Stimulated activated naive CD8-positive, alpha-beta T cell treated with anti-CD3 and anti-CD28 coated beads, Interleukin-15, Interleukin-2, amounts not matched to agents 100 ng/mL and 50 ng/mL, for 24 hours (primary cell): ENCODE measurements at regions not wholly inside any gene's neighbourhood (a gene's known extent, or its start where the extent isn't known, plus 50 kb on each side); places are given as distances from the start of the nearest gene placed in this dataset.

Experiments
- H3K27ac Mint-ChIP-seq: one replicate; pipeline ENCODE4 v1.8.0; 2021; ENCODE audit warnings: mild to moderate bottlenecking, mixed read lengths
- H3K27me3 Mint-ChIP-seq: one replicate; pipeline ENCODE4 v1.8.0; 2021; ENCODE audit warnings: mixed read lengths
- H3K36me3 Mint-ChIP-seq: one replicate; pipeline ENCODE4 v1.8.0; 2021; ENCODE audit warnings: low read depth, mixed read lengths
- H3K4me1 Mint-ChIP-seq: one replicate; pipeline ENCODE4 v1.8.0; 2021; ENCODE audit warnings: low read depth, mixed read lengths
- H3K4me3 Mint-ChIP-seq: one replicate; pipeline ENCODE4 v1.8.0; 2021; ENCODE audit warnings: mild to moderate bottlenecking, mixed read lengths
- H3K9me3 Mint-ChIP-seq: one replicate; pipeline ENCODE4 v1.8.0; 2021; ENCODE audit warnings: mixed read lengths

DNA sequence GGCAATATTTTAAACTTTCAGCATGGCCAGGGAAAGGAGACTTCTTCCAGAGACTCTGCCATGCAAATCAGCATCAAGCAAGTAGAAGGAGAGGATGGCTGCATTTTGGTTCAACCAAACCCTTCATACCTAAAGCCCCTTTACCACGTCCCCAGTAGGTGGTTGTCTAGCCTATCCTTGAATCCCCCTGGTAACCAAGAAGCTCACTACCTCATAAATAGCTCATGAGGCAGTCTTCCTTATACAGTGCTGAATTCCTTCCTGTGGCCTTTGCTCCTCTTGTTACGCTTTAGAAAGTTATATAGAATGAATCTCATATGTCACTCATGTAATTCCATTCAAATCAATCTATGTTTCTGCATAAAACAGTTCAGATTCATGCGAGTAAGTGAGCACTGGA lies 289.5 kb upstream of the SLC30A5 start:
- Mint-ChIP-seq H3K4me3 (no peak overlapping the region), H3K36me3 (no peaks in the 10 kb centered on the region), H3K27me3 (no peaks in the 10 kb centered on the region), H3K4me1 (no peaks in the 10 kb centered on the region), H3K27ac (no peak overlapping the region), H3K9me3 (peaks cover 5% of the 10 kb centered on the region)

- Mint-ChIP-seq H3K27me3 (no peaks in the 10 kb centered on the region), H3K4me3 (no peak overlapping the region), H3K27ac (no peak overlapping the region), H3K4me1 (no peaks in the 10 kb centered on the region), H3K36me3 (no peaks in the 10 kb centered on the region), H3K9me3 (peaks cover 5% of the 10 kb centered on the region)
Observed at GRCh38 chr5:68805444-68805843, 288.4 kb upstream of the SLC30A5 start.

- Mint-ChIP-seq H3K36me3 (no peaks in the 10 kb centered on the region), H3K27me3 (peaks cover 6% of the 10 kb centered on the region)
Observed at GRCh38 chr5:68817632-68818031, 276.2 kb upstream of the SLC30A5 start.

GRCh38 chr5:68818057-68818695 lies 275.6 kb upstream of the SLC30A5 start:
- Mint-ChIP-seq H3K4me3 (no peak overlapping the region), H3K9me3 (no peaks in the 10 kb centered on the region), H3K27me3 (peaks cover 3% of the 10 kb centered on the region), H3K4me1 (no peaks in the 10 kb centered on the region), H3K36me3 (no peaks in the 10 kb centered on the region), H3K27ac (no peak overlapping the region)

More at GRCh38 chr5:68817632-68818031, 276.2 kb upstream of the SLC30A5 start:
- Mint-ChIP-seq H3K9me3 (no peaks in the 10 kb centered on the region), H3K4me1 (no peaks in the 10 kb centered on the region), H3K27ac (no peak overlapping the region), H3K4me3 (no peak overlapping the region)

DNA sequence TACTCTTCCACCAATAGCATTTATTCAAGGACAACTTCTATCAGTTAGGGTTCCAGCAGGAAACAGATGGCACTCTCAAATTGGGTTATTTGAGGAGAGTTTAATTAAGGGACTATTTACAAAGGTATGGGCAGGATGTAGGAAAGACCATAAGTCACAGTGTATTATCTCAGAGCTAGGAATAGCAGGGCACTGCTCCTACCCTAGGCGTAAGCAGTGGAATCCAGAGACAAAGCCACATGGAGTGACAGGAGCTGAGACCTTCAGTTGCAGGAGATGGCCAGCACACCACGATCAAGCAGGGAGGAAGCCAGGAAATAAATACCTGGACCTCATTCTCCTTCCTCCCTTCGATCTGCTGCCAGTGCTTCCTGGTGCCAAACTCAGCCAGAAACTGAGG lies 274.9 kb upstream of the SLC30A5 start:
- no peak overlapping the region for H3K4me3 Mint-ChIP-seq
- H3K36me3 Mint-ChIP-seq, result no peaks in the 10 kb centered on the region
- peaks cover 6% of the 10 kb centered on the region for H3K27me3 Mint-ChIP-seq
- no peaks in the 10 kb centered on the region for H3K4me1 Mint-ChIP-seq
- H3K27ac Mint-ChIP-seq, result no peak overlapping the region
- no peaks in the 10 kb centered on the region for H3K9me3 Mint-ChIP-seq

GRCh38 chr5:68821056-68821455 lies 272.8 kb upstream of the SLC30A5 start:
- Mint-ChIP-seq H3K27ac (no peak overlapping the region), H3K27me3 (peaks cover 10% of the 10 kb centered on the region), H3K4me3 (no peak overlapping the region), H3K9me3 (no peaks in the 10 kb centered on the region), H3K36me3 (no peaks in the 10 kb centered on the region), H3K4me1 (no peaks in the 10 kb centered on the region)

- H3K27me3 Mint-ChIP-seq, result peaks cover 10% of the 10 kb centered on the region
- H3K36me3 Mint-ChIP-seq, result no peaks in the 10 kb centered on the region
- no peaks in the 10 kb centered on the region for H3K4me1 Mint-ChIP-seq
- H3K4me3 Mint-ChIP-seq, result no peak overlapping the region
- no peaks in the 10 kb centered on the region for H3K9me3 Mint-ChIP-seq
- no peak overlapping the region for H3K27ac Mint-ChIP-seq
Observed at GRCh38 chr5:68822796-68823195, 271.0 kb upstream of the SLC30A5 start.

GRCh38 chr5:68823301-68823700 lies 270.5 kb upstream of the SLC30A5 start:
- Mint-ChIP-seq H3K27me3 (peaks cover 10% of the 10 kb centered on the region), H3K4me3 (no peak overlapping the region), H3K9me3 (no peaks in the 10 kb centered on the region), H3K27ac (no peak overlapping the region), H3K36me3 (no peaks in the 10 kb centered on the region), H3K4me1 (no peaks in the 10 kb centered on the region)

- Mint-ChIP-seq H3K27ac (no peak overlapping the region), H3K4me3 (no peak overlapping the region), H3K27me3 (peaks cover 1% of the 10 kb centered on the region), H3K36me3 (no peaks in the 10 kb centered on the region), H3K4me1 (no peaks in the 10 kb centered on the region), H3K9me3 (peaks cover 4% of the 10 kb centered on the region)
Observed at GRCh38 chr5:68830377-68830898, 263.4 kb upstream of the SLC30A5 start.

GRCh38 chr5:68834491-68834981 lies 259.3 kb upstream of the SLC30A5 start:
- H3K27me3 Mint-ChIP-seq, result no peaks in the 10 kb centered on the region
- H3K9me3 Mint-ChIP-seq, result peaks cover 4% of the 10 kb centered on the region
- H3K27ac Mint-ChIP-seq, result no peak overlapping the region
- H3K4me3 Mint-ChIP-seq, result no peak overlapping the region
- H3K4me1 Mint-ChIP-seq, result no peaks in the 10 kb centered on the region
- no peaks in the 10 kb centered on the region for H3K36me3 Mint-ChIP-seq

GRCh38 chr5:68838157-68838718 lies 255.6 kb upstream of the SLC30A5 start:
- H3K27ac Mint-ChIP-seq, result no peak overlapping the region
- H3K4me3 Mint-ChIP-seq, result no peak overlapping the region
- H3K36me3 Mint-ChIP-seq, result no peaks in the 10 kb centered on the region
- H3K9me3 Mint-ChIP-seq, result peaks cover 4% of the 10 kb centered on the region
- H3K4me1 Mint-ChIP-seq, result no peaks in the 10 kb centered on the region
- no peaks in the 10 kb centered on the region for H3K27me3 Mint-ChIP-seq

GRCh38 chr5:68839019-68839552 lies 254.7 kb upstream of the SLC30A5 start:
- no peaks in the 10 kb centered on the region for H3K4me1 Mint-ChIP-seq
- H3K36me3 Mint-ChIP-seq, result no peaks in the 10 kb centered on the region
- H3K27me3 Mint-ChIP-seq, result no peaks in the 10 kb centered on the region
- no peak overlapping the region for H3K4me3 Mint-ChIP-seq
- H3K9me3 Mint-ChIP-seq, result no peaks in the 10 kb centered on the region
- no peak overlapping the region for H3K27ac Mint-ChIP-seq

GRCh38 chr5:68843624-68844364 lies 250.0 kb upstream of the SLC30A5 start:
- Mint-ChIP-seq H3K36me3 (no peaks in the 10 kb centered on the region), H3K27me3 (no peaks in the 10 kb centered on the region), H3K27ac (no peak overlapping the region), H3K9me3 (no peaks in the 10 kb centered on the region), H3K4me1 (no peaks in the 10 kb centered on the region), H3K4me3 (no peak overlapping the region)

DNA sequence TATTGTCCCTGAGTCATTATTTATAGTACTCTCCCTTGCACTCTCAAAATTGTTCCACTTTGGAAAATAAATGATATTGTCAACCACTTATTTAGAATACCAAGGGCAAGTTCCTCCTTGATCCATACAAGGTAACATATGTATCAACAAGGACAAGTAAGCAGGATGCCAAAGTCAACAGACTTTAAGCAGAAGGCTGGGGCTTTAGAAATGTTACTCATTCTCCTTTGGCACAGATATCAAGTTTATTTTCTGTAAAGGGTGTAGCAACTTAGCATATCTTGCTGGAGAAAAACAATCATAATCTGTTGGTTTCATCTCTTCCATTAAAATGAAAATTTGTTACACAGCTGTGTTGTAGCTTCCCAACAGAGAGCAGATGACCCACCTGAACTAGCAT lies 248.7 kb upstream of the SLC30A5 start:
- Mint-ChIP-seq H3K9me3 (no peaks in the 10 kb centered on the region), H3K27ac (no peak overlapping the region), H3K4me3 (no peak overlapping the region), H3K27me3 (no peaks in the 10 kb centered on the region), H3K36me3 (no peaks in the 10 kb centered on the region), H3K4me1 (no peaks in the 10 kb centered on the region)

- H3K4me3 Mint-ChIP-seq, result no peak overlapping the region
- H3K9me3 Mint-ChIP-seq, result no peaks in the 10 kb centered on the region
- H3K4me1 Mint-ChIP-seq, result no peaks in the 10 kb centered on the region
- H3K27ac Mint-ChIP-seq, result no peak overlapping the region
- H3K36me3 Mint-ChIP-seq, result no peaks in the 10 kb centered on the region
- no peaks in the 10 kb centered on the region for H3K27me3 Mint-ChIP-seq
Observed at GRCh38 chr5:68846828-68847227, 247.0 kb upstream of the SLC30A5 start.
